Stimulated activated CD4-positive, alpha-beta T cell treated with anti-CD3 and anti-CD28 coated beads, Interleukin-12 subunit alpha, Interleukin-12 subunit beta, amount 100 ng/mL, for 24 hours (primary cell): ENCODE measurements at regions not wholly inside any gene's neighbourhood (a gene's known extent, or its start where the extent isn't known, plus 50 kb on each side); places are given as distances from the start of the nearest gene placed in this dataset.

Experiments used
- DNase-seq, 2 experiments: peaks; one replicate each; pipeline ENCODE4 v3.0.0-alpha.2; 2020; ENCODE audit warnings: low read depth in 2 of 2

GRCh38 chr22:48522271-48522670 lies 1305.4 kb downstream of the BRD1 start:
- DNase-seq = no peak

GRCh38 chr22:48520884-48521588 lies 1306.6 kb downstream of the BRD1 start:
- no peak for DNase-seq

- DNase-seq = no peak
Measured at GRCh38 chr22:48520207-48520606, 1307.5 kb downstream of the BRD1 start.

- DNase-seq = no peak
Measured at GRCh38 chr22:48517039-48518030, 1310.3 kb downstream of the BRD1 start.

GRCh38 chr22:48516571-48516970 lies 1311.1 kb downstream of the BRD1 start:
- DNase-seq = no peak

- DNase-seq = no peak
Measured at GRCh38 chr22:48515571-48516200, 1312.0 kb downstream of the BRD1 start.

- DNase-seq = no peak
Measured at GRCh38 chr22:48513929-48514328, 1313.7 kb downstream of the BRD1 start.

- no peak for DNase-seq
Measured at GRCh38 chr22:48513446-48513845, 1314.2 kb downstream of the BRD1 start.

GRCh38 chr22:48511781-48512327 lies 1315.8 kb downstream of the BRD1 start:
- DNase-seq = no peak

- DNase-seq = no peak
Measured at GRCh38 chr22:48511211-48511610, 1316.5 kb downstream of the BRD1 start.

GRCh38 chr22:48510599-48510998 lies 1317.1 kb downstream of the BRD1 start:
- DNase-seq = no peak

- DNase-seq = no peak
Measured at GRCh38 chr22:48507595-48508350, 1319.9 kb downstream of the BRD1 start.

- no peak for DNase-seq
Measured at GRCh38 chr22:48507171-48507570, 1320.5 kb downstream of the BRD1 start.

GRCh38 chr22:48506506-48507145 lies 1321.0 kb downstream of the BRD1 start:
- DNase-seq = no peak

GRCh38 chr22:48505891-48506290 lies 1321.8 kb downstream of the BRD1 start:
- no peak for DNase-seq

- DNase-seq = no peak
Measured at GRCh38 chr22:48504519-48505140, 1323.0 kb downstream of the BRD1 start.

- DNase-seq = no peak
Measured at GRCh38 chr22:48503876-48504275, 1323.8 kb downstream of the BRD1 start.

- DNase-seq = no peak
Measured at GRCh38 chr22:48503035-48503625, 1324.5 kb downstream of the BRD1 start.

GRCh38 chr22:48501231-48501750 lies 1326.4 kb downstream of the BRD1 start:
- DNase-seq = no peak
